Activated CD4-positive, alpha-beta T cell treated with anti-CD3 and anti-CD28 coated beads for 36 hours (primary cell): ENCODE measurements at regions not wholly inside any gene's neighbourhood (a gene's known extent, or its start where the extent isn't known, plus 50 kb on each side); places are given as distances from the start of the nearest gene placed in this dataset.
"Not testable (repeated sequence)": the region's sequence is repeated elsewhere in the genome, so short reads cannot be mapped to it uniquely, and the experiment has no call there.

Experiments
- ATAC-seq: fragments of 200-7000 bp; cut with Tn5 transposase; one replicate; pipeline ENCODE4 v1.10.0; 2021; ENCODE audit warnings: mild to moderate bottlenecking, moderate library complexity
- CTCF ChIA-PET: fragments of 350-600 bp; sonication (Branson Sonifier 250); formaldehyde crosslinking; loops from one replicate; lab custom pipeline; 2021; ENCODE audit warnings: antibody characterized with exemption; lab: Charles Lee
- POLR2A ChIA-PET: fragments of 350-600 bp; sonication (Branson Sonifier 250); formaldehyde crosslinking; loops from one replicate; lab custom pipeline; 2021; ENCODE audit warnings: antibody characterized with exemption, inconsistent platforms; lab: Charles Lee
- DNase-seq: peaks from one replicate; pipeline ENCODE4 v3.0.0-alpha.2; 2020
- H3K27ac Mint-ChIP-seq: one replicate; pipeline ENCODE4 v1.8.0; 2021; ENCODE audit warnings: mixed read lengths
- H3K27me3 Mint-ChIP-seq: one replicate; pipeline ENCODE4 v1.8.0; 2021; ENCODE audit warnings: mixed read lengths
- H3K36me3 Mint-ChIP-seq: one replicate; pipeline ENCODE4 v1.8.0; 2021; ENCODE audit warnings: low read depth, mixed read lengths
- H3K4me1 Mint-ChIP-seq: one replicate; pipeline ENCODE4 v1.8.0; 2021; ENCODE audit warnings: mixed read lengths
- H3K4me3 Mint-ChIP-seq: one replicate; pipeline ENCODE4 v1.8.0; 2021; ENCODE audit warnings: mild to moderate bottlenecking, moderate library complexity, mixed read lengths
- H3K9me3 Mint-ChIP-seq: one replicate; pipeline ENCODE4 v1.8.0; 2021; ENCODE audit warnings: low read depth, mixed read lengths
- intact Hi-C, 2 experiments: fragments of 100-400 bp; cut with DNase I in 1 of 2; cut with micrococcal nuclease in 1 of 2; formaldehyde crosslinking; loops; one replicate each; pipeline versions ENCODE4 v1.14.2 to v1.15.1; 2022 to 2024; cut with DNase I, micrococcal nuclease

DNA sequence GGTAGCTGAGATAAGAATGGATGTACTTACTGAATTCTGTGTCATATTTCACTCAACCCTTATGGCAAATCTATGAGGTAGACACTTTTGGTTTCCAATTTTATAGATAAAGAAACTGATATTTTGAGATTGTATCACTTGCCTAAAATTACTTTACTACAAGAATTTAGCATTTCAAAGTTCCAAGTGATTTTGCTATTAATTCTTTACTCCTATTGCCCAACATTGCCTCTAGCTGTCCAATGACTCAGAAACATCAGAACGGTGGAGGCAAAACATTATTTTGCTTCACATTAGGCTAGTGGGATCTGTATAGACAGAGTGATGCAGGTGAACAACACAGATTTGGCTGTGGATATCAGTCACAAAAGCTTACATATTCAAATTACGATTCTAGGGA is 747.2 kb upstream of the NEGR1 start:
- H3K27me3 Mint-ChIP-seq: no peaks in the 10 kb centered on the region
- ChIA-PET POLR2A (no interaction called here), CTCF (no interaction called here)
- H3K27ac Mint-ChIP-seq: no peak overlapping the region
- no peaks in the 10 kb centered on the region for H3K4me1 Mint-ChIP-seq
- H3K36me3 Mint-ChIP-seq: no peaks in the 10 kb centered on the region
- no peak overlapping the region for H3K4me3 Mint-ChIP-seq
- intact Hi-C loops: no loop called here
- ATAC-seq: no peak
- DNase-seq: no peak
- peaks cover 3% of the 10 kb centered on the region for H3K9me3 Mint-ChIP-seq

DNA sequence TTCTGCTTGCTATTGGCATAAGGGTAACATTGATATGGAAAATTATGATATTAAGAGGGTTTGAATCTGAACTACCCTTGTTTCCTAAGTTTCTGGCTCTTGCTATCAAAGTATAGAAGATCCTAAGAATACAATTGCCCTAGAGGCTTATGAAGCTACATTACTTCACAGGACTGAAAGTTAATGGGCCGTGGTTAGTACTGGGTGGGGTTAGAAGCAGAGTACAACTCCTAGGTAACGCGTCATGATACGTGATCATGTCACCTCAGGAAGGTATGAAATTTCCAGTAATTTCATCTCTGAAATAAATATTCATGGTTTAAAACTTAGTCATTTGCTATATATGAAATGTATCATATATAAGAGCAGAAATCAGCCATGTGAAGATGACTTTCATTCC is 743.8 kb upstream of the NEGR1 start:
- intact Hi-C loops: no loop called here
- Mint-ChIP-seq H3K36me3 (no peaks in the 10 kb centered on the region), H3K27me3 (no peaks in the 10 kb centered on the region), H3K27ac (no peak overlapping the region), H3K4me1 (no peaks in the 10 kb centered on the region), H3K9me3 (peaks cover 3% of the 10 kb centered on the region), H3K4me3 (no peak overlapping the region)
- ATAC-seq (no peak), DNase-seq (no peak)
- ChIA-PET CTCF (no interaction called here), POLR2A (no interaction called here)

DNA sequence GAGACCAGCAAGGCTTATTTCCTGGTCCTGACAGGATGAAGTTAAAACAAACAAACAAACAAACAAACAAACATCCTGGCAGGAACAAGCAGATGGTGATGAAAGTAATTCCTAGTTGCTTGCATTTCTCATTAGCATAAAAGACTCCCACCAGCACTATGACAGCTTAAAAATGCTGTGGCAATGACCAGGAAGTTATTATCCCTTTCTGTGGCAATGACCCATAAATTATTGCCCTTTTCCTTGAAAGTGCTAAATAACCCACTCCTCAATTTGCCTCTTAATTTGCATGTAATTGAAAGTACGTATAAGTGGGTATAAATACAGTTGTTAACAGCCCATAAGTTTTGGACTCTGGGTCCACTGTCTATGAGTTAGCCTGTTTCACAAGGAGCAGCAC is 727.6 kb upstream of the NEGR1 start:
- Mint-ChIP-seq H3K4me1 (no peaks in the 10 kb centered on the region), H3K27ac (no peak overlapping the region), H3K4me3 (no peak overlapping the region), H3K9me3 (peaks cover 2% of the 10 kb centered on the region), H3K36me3 (no peaks in the 10 kb centered on the region), H3K27me3 (no peaks in the 10 kb centered on the region)
- intact Hi-C loops: no loop called here
- ChIA-PET POLR2A (no interaction called here), CTCF (no interaction called here)
- ATAC-seq (no peak), DNase-seq (no peak)

DNA sequence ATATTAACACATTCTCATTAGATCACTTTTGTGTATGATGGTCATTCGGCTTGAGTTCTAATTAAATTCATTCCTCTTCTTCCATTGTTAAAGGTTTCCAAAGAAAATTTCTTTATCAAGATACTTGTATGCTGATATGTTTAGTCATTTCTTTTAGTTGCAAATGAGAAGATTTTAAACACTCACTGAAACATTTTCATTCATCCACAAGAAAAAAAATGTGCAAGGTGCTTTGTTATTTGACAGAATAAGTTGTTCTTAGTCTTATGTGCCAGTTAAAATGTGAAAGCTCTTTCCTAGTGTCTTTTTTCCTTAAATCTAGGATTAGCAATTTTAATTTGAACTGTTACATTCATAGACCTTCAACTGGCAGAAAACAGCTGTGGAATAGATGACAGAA is 727.0 kb upstream of the NEGR1 start:
- CTCF ChIA-PET: no interaction called here
- Mint-ChIP-seq H3K36me3 (no peaks in the 10 kb centered on the region), H3K4me3 (no peak overlapping the region), H3K27ac (no peak overlapping the region), H3K9me3 (peaks cover 2% of the 10 kb centered on the region), H3K27me3 (no peaks in the 10 kb centered on the region), H3K4me1 (no peaks in the 10 kb centered on the region)
- no peak for DNase-seq
- no peak for ATAC-seq
- intact Hi-C loops: no loop called here
- POLR2A ChIA-PET: no interaction called here

DNA sequence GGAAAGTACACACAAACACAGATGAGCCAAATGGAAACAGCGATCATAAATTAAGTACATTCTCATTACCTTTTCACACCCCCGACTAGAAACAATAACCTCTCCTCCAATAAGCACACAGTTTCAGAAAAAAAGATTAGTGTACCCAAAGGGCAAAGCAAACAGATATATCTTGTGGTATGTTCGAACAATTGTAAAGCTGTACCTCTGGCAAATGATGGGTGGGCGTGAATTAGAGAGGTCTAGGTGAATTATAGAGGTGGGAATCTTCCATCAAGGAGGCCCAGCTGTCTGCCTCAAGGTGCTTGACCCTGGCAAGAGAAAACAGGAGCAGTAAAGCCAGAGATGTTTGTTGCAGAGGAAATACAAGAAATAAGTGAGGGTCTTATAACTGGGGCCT is 715.3 kb upstream of the NEGR1 start:
- peaks cover 5% of the 10 kb centered on the region for H3K9me3 Mint-ChIP-seq
- ChIA-PET CTCF (no interaction called here), POLR2A (no interaction called here)
- no peaks in the 10 kb centered on the region for H3K4me1 Mint-ChIP-seq
- DNase-seq: no peak
- no peak for ATAC-seq
- no peaks in the 10 kb centered on the region for H3K27me3 Mint-ChIP-seq
- intact Hi-C loops: no loop called here
- H3K36me3 Mint-ChIP-seq: no peaks in the 10 kb centered on the region
- no peak overlapping the region for H3K27ac Mint-ChIP-seq
- no peak overlapping the region for H3K4me3 Mint-ChIP-seq

DNA sequence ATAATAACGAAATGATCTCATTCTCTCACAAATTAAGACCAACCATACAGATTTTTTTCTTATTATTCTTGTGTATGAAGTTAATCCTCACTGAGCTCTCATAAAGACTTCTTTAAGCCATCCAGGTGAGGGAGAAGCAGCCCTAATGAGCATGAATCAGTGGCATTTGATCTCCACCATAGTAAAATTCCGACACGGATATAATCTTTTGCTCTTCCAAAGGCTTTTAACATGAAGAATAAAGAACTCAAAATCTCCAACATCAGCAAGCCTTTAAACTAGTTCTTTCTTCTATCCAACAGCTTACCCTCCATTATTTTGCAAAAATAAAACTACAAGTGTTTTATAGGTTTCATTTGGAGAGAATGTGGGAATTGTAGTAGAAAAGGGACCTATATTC is 714.7 kb upstream of the NEGR1 start:
- intact Hi-C loops: no loop called here
- Mint-ChIP-seq H3K27ac (no peak overlapping the region), H3K4me3 (no peak overlapping the region), H3K9me3 (peaks cover 6% of the 10 kb centered on the region), H3K27me3 (no peaks in the 10 kb centered on the region), H3K4me1 (no peaks in the 10 kb centered on the region), H3K36me3 (no peaks in the 10 kb centered on the region)
- no peak for DNase-seq
- ATAC-seq: no peak
- POLR2A ChIA-PET: no interaction called here
- CTCF ChIA-PET: no interaction called here

GRCh38 chr1:72987871-72988270 is 705.5 kb upstream of the NEGR1 start:
- CTCF ChIA-PET, ATAC-seq, H3K4me1 Mint-ChIP-seq, H3K27ac Mint-ChIP-seq, H3K4me3 Mint-ChIP-seq, intact Hi-C loops, DNase-seq, H3K27me3 Mint-ChIP-seq, H3K36me3 Mint-ChIP-seq, POLR2A ChIA-PET: not testable (repeated sequence)
- peaks cover 28% of the 10 kb centered on the region for H3K9me3 Mint-ChIP-seq

DNA sequence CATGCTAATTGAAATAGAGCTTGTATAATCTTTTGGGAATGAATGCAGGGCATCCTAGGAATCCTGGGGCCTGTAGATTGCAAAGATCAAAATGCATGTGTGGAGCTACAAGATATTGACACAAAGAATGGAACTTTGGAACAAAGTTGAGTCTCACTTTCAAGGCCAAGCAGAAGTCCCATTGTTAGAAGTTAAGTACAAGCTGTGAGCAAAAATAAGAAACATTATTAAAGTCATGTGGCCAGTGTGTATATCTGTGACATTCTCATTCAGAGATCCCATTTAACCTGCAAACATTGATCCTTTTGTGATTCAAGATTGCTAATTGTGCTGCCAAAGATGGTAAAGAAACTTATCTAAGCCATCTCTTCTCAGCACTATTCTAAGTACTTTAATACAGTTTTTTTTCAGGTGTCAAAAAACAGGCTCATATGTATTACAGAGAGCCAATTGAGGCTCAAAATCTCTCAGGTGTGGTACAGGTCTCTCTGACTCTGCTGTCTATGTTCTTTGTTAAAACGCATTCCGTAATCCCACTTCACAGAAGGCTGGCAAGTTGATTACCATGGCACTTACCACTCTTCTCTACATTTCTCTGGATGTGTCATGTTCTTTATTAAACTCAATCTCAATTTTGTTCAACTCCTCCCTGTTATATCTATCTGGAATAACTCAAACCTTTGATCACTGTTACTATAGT is 704.4 kb upstream of the NEGR1 start:
- Mint-ChIP-seq H3K9me3 (peaks cover 26% of the 10 kb centered on the region), H3K4me1 (no peaks in the 10 kb centered on the region), H3K27ac (no peak overlapping the region), H3K4me3 (no peak overlapping the region), H3K36me3 (no peaks in the 10 kb centered on the region), H3K27me3 (no peaks in the 10 kb centered on the region)
- ATAC-seq: no peak
- ChIA-PET POLR2A (no interaction called here), CTCF (no interaction called here)
- no peak for DNase-seq
- intact Hi-C loops: no loop called here

GRCh38 chr1:72985024-72985423 is 702.7 kb upstream of the NEGR1 start:
- DNase-seq, H3K27me3 Mint-ChIP-seq, H3K4me1 Mint-ChIP-seq, POLR2A ChIA-PET, intact Hi-C loops, H3K36me3 Mint-ChIP-seq, ATAC-seq, CTCF ChIA-PET, H3K27ac Mint-ChIP-seq, H3K4me3 Mint-ChIP-seq: not testable (repeated sequence)
- H3K9me3 Mint-ChIP-seq: peaks cover 23% of the 10 kb centered on the region

- DNase-seq, H3K4me3 Mint-ChIP-seq, ATAC-seq, H3K27me3 Mint-ChIP-seq, POLR2A ChIA-PET, H3K36me3 Mint-ChIP-seq, H3K27ac Mint-ChIP-seq, CTCF ChIA-PET, intact Hi-C loops, H3K4me1 Mint-ChIP-seq: not testable (repeated sequence)
- H3K9me3 Mint-ChIP-seq: peaks cover 18% of the 10 kb centered on the region
Observed at GRCh38 chr1:72983011-72983410, 700.7 kb upstream of the NEGR1 start.

DNA sequence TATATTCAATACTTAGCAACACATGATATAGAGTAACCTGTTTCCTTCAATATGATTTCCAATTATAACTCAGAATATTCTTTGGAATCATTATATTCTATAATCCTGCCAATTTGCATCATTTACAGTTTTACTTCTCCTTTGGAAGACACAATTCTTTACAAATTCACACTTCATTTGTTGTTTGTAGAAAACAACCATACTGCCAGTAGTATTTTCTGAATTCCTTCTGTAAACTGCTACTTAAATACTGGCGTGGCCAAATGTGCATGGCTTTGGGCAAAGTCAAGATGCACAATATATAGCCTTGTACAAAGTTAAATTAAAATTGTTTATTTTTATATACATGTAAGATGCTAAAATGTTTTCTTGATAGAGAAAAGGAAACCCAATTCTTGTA is 687.1 kb upstream of the NEGR1 start:
- intact Hi-C loops: no loop called here
- Mint-ChIP-seq H3K27ac (no peak overlapping the region), H3K9me3 (peaks cover 5% of the 10 kb centered on the region), H3K4me3 (no peak overlapping the region), H3K4me1 (no peaks in the 10 kb centered on the region), H3K36me3 (no peaks in the 10 kb centered on the region), H3K27me3 (no peaks in the 10 kb centered on the region)
- no peak for DNase-seq
- ChIA-PET POLR2A (no interaction called here), CTCF (no interaction called here)
- no peak for ATAC-seq

DNA sequence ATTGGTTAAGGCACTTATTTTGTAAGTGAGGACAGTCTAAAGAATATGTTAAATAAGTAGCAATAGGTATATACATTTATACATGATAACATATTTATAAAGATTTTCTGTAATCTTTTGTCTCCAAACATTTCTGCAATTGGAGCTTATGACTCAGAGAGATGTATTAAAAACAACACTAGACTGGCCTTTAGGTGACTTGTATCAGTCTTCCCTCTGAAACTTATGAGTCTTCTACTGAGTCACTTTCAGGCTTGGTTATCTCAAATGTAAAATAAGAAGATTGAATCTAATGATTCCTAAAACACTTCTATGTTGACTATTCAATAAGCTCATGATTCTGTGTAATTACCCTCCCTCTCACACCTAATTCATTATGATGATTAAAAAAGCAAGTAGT is 672.6 kb upstream of the NEGR1 start:
- ChIA-PET CTCF (no interaction called here), POLR2A (no interaction called here)
- DNase-seq (no peak), ATAC-seq (no peak)
- Mint-ChIP-seq H3K4me1 (no peaks in the 10 kb centered on the region), H3K4me3 (no peak overlapping the region), H3K27ac (no peak overlapping the region), H3K36me3 (no peaks in the 10 kb centered on the region), H3K9me3 (peaks cover 5% of the 10 kb centered on the region), H3K27me3 (no peaks in the 10 kb centered on the region)
- intact Hi-C loops: no loop called here

- CTCF ChIA-PET, POLR2A ChIA-PET, intact Hi-C loops, H3K27me3 Mint-ChIP-seq, H3K36me3 Mint-ChIP-seq, H3K4me3 Mint-ChIP-seq, H3K9me3 Mint-ChIP-seq, H3K27ac Mint-ChIP-seq, DNase-seq, ATAC-seq, H3K4me1 Mint-ChIP-seq: not testable (repeated sequence)
Observed at GRCh38 chr1:72950900-72951299, 668.6 kb upstream of the NEGR1 start.
